Mesenchymal stem cell (in vitro differentiated cells and primary cell): ENCODE measurements at regions not wholly inside any gene's neighbourhood (a gene's known extent, or its start where the extent isn't known, plus 50 kb on each side); places are given as distances from the start of the nearest gene placed in this dataset.

Experiments used
- DNase-seq: peaks from one replicate; pipeline ENCODE4 v3.0.0-alpha.2; 2013
- H2AFZ ChIP-seq: one replicate; pipeline ENCODE4 v1.6.1; 2013; ENCODE audit warnings: low read depth, mild to moderate bottlenecking, control low read depth, inconsistent platforms, low read length, moderate library complexity
- H2AK5ac ChIP-seq: 2 replicates; pipeline ENCODE4 v1.6.1; 2013; ENCODE audit warnings: low read length, moderate library complexity, mild to moderate bottlenecking, inconsistent platforms; ENCODE audit not compliant: severe bottlenecking
- H2BK120ac ChIP-seq: one replicate; pipeline ENCODE4 v1.6.1; 2013; ENCODE audit warnings: low read depth, mild to moderate bottlenecking, inconsistent platforms, low read length, moderate library complexity
- H2BK12ac ChIP-seq, 2 experiments: one replicate each; pipeline ENCODE4 v1.6.1; 2013; ENCODE audit warnings: inconsistent platforms in 2 of 2, low read length in 2 of 2, mild to moderate bottlenecking in 2 of 2, moderate library complexity in 2 of 2, control low read depth in 1 of 2
- H2BK15ac ChIP-seq: one replicate; pipeline ENCODE4 v1.6.1; 2013; ENCODE audit warnings: mild to moderate bottlenecking, low read depth, inconsistent platforms; ENCODE audit not compliant: poor library complexity, severe bottlenecking
- H2BK5ac ChIP-seq: 2 replicates; pipeline ENCODE4 v1.6.1; 2013; ENCODE audit warnings: low read depth, mild to moderate bottlenecking, low read length, control low read depth, inconsistent platforms; ENCODE audit not compliant: poor library complexity, severe bottlenecking
- H3K14ac ChIP-seq, 2 experiments: one replicate each; pipeline ENCODE4 v1.6.1; 2013; ENCODE audit warnings: inconsistent platforms in 2 of 2, low read length in 2 of 2, control low read depth in 1 of 2, mild to moderate bottlenecking in 1 of 2, moderate library complexity in 1 of 2
- H3K18ac ChIP-seq, 2 experiments: one replicate each; pipeline ENCODE4 v1.6.1; 2013; ENCODE audit warnings: inconsistent platforms in 2 of 2, low read length in 2 of 2, control low read depth in 1 of 2, low read depth in 1 of 2, mild to moderate bottlenecking in 1 of 2
- H3K23ac ChIP-seq, 2 experiments: one replicate each; pipeline ENCODE4 v1.6.1; 2013; ENCODE audit warnings: inconsistent platforms in 2 of 2, low read length in 2 of 2, mild to moderate bottlenecking in 2 of 2, moderate library complexity in 2 of 2, control low read depth in 1 of 2
- H3K27ac ChIP-seq: 2 replicates; pipeline ENCODE4 v1.5.1; 2013; ENCODE audit warnings: mild to moderate bottlenecking, moderate library complexity, low read length, control low read depth, inconsistent platforms; ENCODE audit not compliant: poor library complexity, severe bottlenecking
- H3K27me3 ChIP-seq, 2 experiments: 2 replicates each; pipeline versions ENCODE4 v1.6.1 to v1.7.0; 2013; ENCODE audit warnings: low read length in 2 of 2, mild to moderate bottlenecking in 2 of 2, moderate library complexity in 2 of 2, control low read depth in 1 of 2, inconsistent platforms in 1 of 2; ENCODE audit not compliant: control insufficient read depth in 1 of 2, insufficient read depth in 1 of 2
- H3K36me3 ChIP-seq, 2 experiments: 2 replicates each; pipeline versions ENCODE4 v1.6.1 to v1.7.0; 2013; ENCODE audit warnings: low read length in 2 of 2, control low read depth in 1 of 2, inconsistent platforms in 1 of 2, low read depth in 1 of 2, mild to moderate bottlenecking in 1 of 2; ENCODE audit not compliant: insufficient read depth in 2 of 2, control insufficient read depth in 1 of 2
- H3K4ac ChIP-seq, 2 experiments: one replicate each; pipeline ENCODE4 v1.6.1; 2013; ENCODE audit warnings: inconsistent platforms in 2 of 2, low read length in 2 of 2, mild to moderate bottlenecking in 2 of 2, moderate library complexity in 2 of 2, control low read depth in 1 of 2, low read depth in 1 of 2
- H3K4me1 ChIP-seq: 2 replicates; pipeline ENCODE4 v1.6.1; 2013; ENCODE audit warnings: low read depth, low read length, control low read depth; ENCODE audit not compliant: control insufficient read depth, insufficient read depth
- H3K4me2 ChIP-seq: 2 replicates; pipeline ENCODE4 v1.6.1; 2013; ENCODE audit warnings: low read length, mild to moderate bottlenecking, inconsistent platforms; ENCODE audit not compliant: poor library complexity, severe bottlenecking
- H3K4me3 ChIP-seq, 2 experiments: 2 replicates each; pipeline versions ENCODE4 v1.5.1 to v1.7.0; 2013; ENCODE audit warnings: low read length in 2 of 2, mild to moderate bottlenecking in 2 of 2, control low read depth in 1 of 2, low read depth in 1 of 2; ENCODE audit not compliant: insufficient read depth in 1 of 2
- H3K79me1 ChIP-seq: replicated peaks from 2 replicates; pipeline ENCODE4 v1.6.1; 2013; ENCODE audit warnings: mild to moderate bottlenecking, control low read depth, low read length, inconsistent platforms; ENCODE audit not compliant: poor library complexity, severe bottlenecking
- H3K9ac ChIP-seq: 2 replicates; pipeline ENCODE4 v1.7.0; 2013; ENCODE audit warnings: mild to moderate bottlenecking, low read length, moderate library complexity
- H3K9me3 ChIP-seq: 2 replicates; pipeline ENCODE4 v1.7.0; 2013; ENCODE audit warnings: mild to moderate bottlenecking, low read length; ENCODE audit not compliant: control insufficient read depth
- H4K8ac ChIP-seq: one replicate; pipeline ENCODE4 v1.6.1; 2013; ENCODE audit warnings: inconsistent platforms, mild to moderate bottlenecking, low read length, moderate library complexity
- H4K91ac ChIP-seq: one replicate; pipeline ENCODE4 v1.6.1; 2013; ENCODE audit warnings: mild to moderate bottlenecking, low read length, inconsistent platforms
- WGBS: methylation state at CpG from one replicate; pipeline ENCODE4 v1.1.7; 2013; ENCODE audit warnings: mixed read lengths; 5-methylcytosine and 5-hydroxymethylcytosine counted together

DNA sequence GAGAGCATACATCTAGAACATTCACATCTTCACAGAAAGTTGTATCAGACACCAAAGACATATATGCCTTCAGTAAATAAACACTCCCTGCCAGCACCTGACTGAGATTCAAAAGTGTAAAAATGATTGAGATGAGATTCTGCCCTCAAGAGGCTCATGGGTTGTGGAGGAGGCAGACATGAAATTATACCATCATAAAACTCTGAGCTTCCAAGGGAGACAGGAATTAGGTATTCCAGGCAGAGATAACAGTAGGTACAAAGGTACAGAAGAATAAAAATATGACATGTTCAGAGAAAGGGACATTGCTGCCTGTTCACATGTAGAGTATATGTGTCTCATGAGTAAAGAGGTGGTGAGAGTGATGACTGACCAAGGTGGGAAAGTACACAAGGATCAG lies 322.3 kb downstream of the OSR1 start:
- no peaks in the 10 kb centered on the region for H3K27me3 ChIP-seq
- H3K36me3 ChIP-seq = no peaks in the 10 kb centered on the region
- no peak overlapping the region for H3K4ac ChIP-seq
- H3K23ac ChIP-seq = no peak overlapping the region
- H3K18ac ChIP-seq = no peak overlapping the region
- DNase-seq = no peak
- no peak overlapping the region for H3K4me3 ChIP-seq
- H2AK5ac ChIP-seq = no peak overlapping the region
- no peak overlapping the region for H2AFZ ChIP-seq
- no peak overlapping the region for H3K4me2 ChIP-seq
- no peak overlapping the region for H2BK5ac ChIP-seq
- H3K9ac ChIP-seq = no peak overlapping the region
- H3K4me1 ChIP-seq = peaks cover 3% of the 10 kb centered on the region
- no peak overlapping the region for H4K91ac ChIP-seq
- no peak overlapping the region for H3K27ac ChIP-seq
- H2BK12ac ChIP-seq = no peak overlapping the region
- no peak overlapping the region for H4K8ac ChIP-seq
- H2BK120ac ChIP-seq = no peak overlapping the region
- H3K9me3 ChIP-seq = no peaks in the 10 kb centered on the region
- H3K79me1 ChIP-seq = no peaks in the 10 kb centered on the region
- H3K14ac ChIP-seq = no peak overlapping the region
- no peak overlapping the region for H2BK15ac ChIP-seq

DNA sequence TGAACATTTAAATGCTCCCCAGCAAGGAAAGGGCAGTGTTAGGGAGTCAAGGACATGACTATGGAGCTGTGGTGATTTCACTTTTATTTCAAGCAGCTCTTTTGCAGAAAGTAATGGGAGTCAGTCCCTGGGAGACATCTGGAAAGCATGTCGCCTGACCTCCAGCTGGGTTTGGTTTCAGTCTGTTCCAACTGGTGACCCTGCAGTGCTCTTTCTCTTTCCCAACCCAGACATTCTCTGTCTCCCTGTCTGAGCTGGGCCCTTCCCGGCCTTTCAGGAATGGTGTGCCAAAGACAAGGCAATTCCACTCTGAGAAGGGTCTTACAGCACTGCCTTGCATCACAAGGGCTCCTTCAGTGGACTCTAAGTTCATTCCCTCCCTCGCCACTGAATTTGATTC lies 323.2 kb downstream of the OSR1 start:
- no peaks in the 10 kb centered on the region for H3K27me3 ChIP-seq
- peaks cover 3% of the 10 kb centered on the region for H3K4me1 ChIP-seq
- 86% methylated on average over 2 of the region's 3 CpGs for WGBS
- no peak overlapping the region for H4K8ac ChIP-seq
- H3K14ac ChIP-seq = no peak overlapping the region
- no peak overlapping the region for H3K9ac ChIP-seq
- H3K4me2 ChIP-seq = no peak overlapping the region
- H3K27ac ChIP-seq = no peak overlapping the region
- no peaks in the 10 kb centered on the region for H3K36me3 ChIP-seq
- peak overlapping the region in 1 of 2 experiments; percentile 56 for H3K4ac ChIP-seq
- H2BK5ac ChIP-seq = no peak overlapping the region
- H2BK15ac ChIP-seq = no peak overlapping the region
- H2AK5ac ChIP-seq = peak overlapping the region; percentile 35
- H3K79me1 ChIP-seq = no peaks in the 10 kb centered on the region
- no peak overlapping the region for H3K4me3 ChIP-seq
- peak overlapping the region in 1 of 2 experiments; percentile 88 for H3K18ac ChIP-seq
- peak; percentile 81 for DNase-seq
- H2BK120ac ChIP-seq = no peak overlapping the region
- H2BK12ac ChIP-seq = peak overlapping the region in 1 of 2 experiments; percentile 61
- H3K9me3 ChIP-seq = no peaks in the 10 kb centered on the region
- no peak overlapping the region for H2AFZ ChIP-seq
- no peak overlapping the region for H4K91ac ChIP-seq
- H3K23ac ChIP-seq = no peak overlapping the region

DNA sequence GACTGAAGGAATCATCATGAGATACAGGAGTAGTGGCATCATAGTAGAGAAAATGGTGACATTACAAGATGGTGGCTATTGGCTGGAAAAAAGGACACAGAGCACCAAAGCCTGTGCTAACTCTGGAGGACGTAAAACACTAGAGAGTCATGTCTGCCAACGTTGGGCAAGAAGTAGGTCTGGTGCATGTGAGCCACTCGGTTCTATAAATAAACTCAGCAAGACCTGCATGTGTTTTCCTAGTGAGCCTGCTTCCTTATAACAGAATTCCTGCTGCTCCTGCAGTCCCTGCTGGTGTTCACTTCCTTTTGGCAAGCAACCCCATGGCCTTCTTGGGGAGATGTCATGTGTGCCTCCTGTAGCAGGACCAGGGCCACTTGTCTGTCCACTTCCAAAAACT lies 325.2 kb downstream of the OSR1 start:
- no peak overlapping the region for H3K23ac ChIP-seq
- no peak overlapping the region for H4K91ac ChIP-seq
- H3K9ac ChIP-seq = no peak overlapping the region
- H3K9me3 ChIP-seq = no peaks in the 10 kb centered on the region
- no peaks in the 10 kb centered on the region for H3K36me3 ChIP-seq
- no peak overlapping the region for H2BK120ac ChIP-seq
- H3K14ac ChIP-seq = no peak overlapping the region
- H3K4me3 ChIP-seq = no peak overlapping the region
- H4K8ac ChIP-seq = no peak overlapping the region
- no peaks in the 10 kb centered on the region for H3K27me3 ChIP-seq
- H3K4me1 ChIP-seq = peaks cover 3% of the 10 kb centered on the region
- H3K79me1 ChIP-seq = no peaks in the 10 kb centered on the region
- no peak overlapping the region for H2BK5ac ChIP-seq
- no peak overlapping the region for H3K4ac ChIP-seq
- H2AFZ ChIP-seq = no peak overlapping the region
- H3K18ac ChIP-seq = peak overlapping the region in 1 of 2 experiments; percentile 31
- H2AK5ac ChIP-seq = no peak overlapping the region
- H3K4me2 ChIP-seq = no peak overlapping the region
- 49% methylated on average over 3 of the region's 3 CpGs for WGBS
- no peak overlapping the region for H2BK15ac ChIP-seq
- peak; percentile 67 for DNase-seq
- no peak overlapping the region for H2BK12ac ChIP-seq
- no peak overlapping the region for H3K27ac ChIP-seq

DNA sequence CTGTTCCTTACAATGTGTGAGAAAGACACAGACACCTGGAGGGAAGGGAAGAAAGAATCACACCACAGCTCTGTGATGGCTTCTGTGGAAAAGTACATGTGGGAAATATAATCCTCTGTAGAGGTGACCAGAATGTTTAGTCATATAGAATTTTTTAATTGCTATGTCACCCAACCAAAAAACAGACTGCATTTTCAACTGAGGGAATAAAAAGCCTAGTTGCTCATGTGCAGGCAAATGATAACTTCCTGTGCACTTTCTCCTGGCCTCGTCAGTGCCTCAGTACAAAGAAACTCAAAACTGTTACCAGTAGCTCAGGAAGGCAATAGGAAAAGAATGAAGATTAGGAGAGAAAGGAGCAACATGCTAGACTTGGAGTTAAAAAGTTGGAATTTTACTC lies 326.8 kb downstream of the OSR1 start:
- Histone ChIP-seq H2BK5ac (no peak overlapping the region), H3K9me3 (no peaks in the 10 kb centered on the region), H3K9ac (no peak overlapping the region), H3K4ac (no peak overlapping the region), H3K36me3 (no peaks in the 10 kb centered on the region), H2BK120ac (no peak overlapping the region), H3K18ac (no peak overlapping the region), H4K91ac (no peak overlapping the region), H2BK12ac (no peak overlapping the region), H3K79me1 (no peaks in the 10 kb centered on the region), H3K4me1 (peaks cover 3% of the 10 kb centered on the region), H3K14ac (peak overlapping the region in 1 of 2 experiments; percentile 23), H3K27me3 (no peaks in the 10 kb centered on the region), H3K27ac (no peak overlapping the region), H2AK5ac (no peak overlapping the region), H2BK15ac (no peak overlapping the region), H4K8ac (no peak overlapping the region), H3K23ac (no peak overlapping the region), H3K4me2 (no peak overlapping the region), H3K4me3 (no peak overlapping the region), H2AFZ (no peak overlapping the region)
- DNase-seq = no peak
- WGBS = 43% methylated on average over 1 of the region's 1 CpG
